ENCODE measurements at regions not wholly inside any gene's neighbourhood (a gene's known extent, or its start where the extent isn't known, plus 50 kb on each side); places are given as distances from the start of the nearest gene placed in this dataset.

- TF ChIP-seq CTCF (conservative IDR thresholded peaks at IDR 0.05) (no peak), EZH2 (IDR thresholded peaks at IDR 0.05; ENCODE audit: low read depth) (no peak)
These were observed 527.9 kb upstream of the TBL1XR1 start for GRCh38 chr3:177725165-177725564.

Data from PC-9 (cell line).